Stimulated activated CD4-positive, alpha-beta T cell treated with anti-CD3 and anti-CD28 coated beads, Interleukin-15, amount 100 ng/mL, for 1 hour (primary cell): ENCODE measurements at regions not wholly inside any gene's neighbourhood (a gene's known extent, or its start where the extent isn't known, plus 50 kb on each side); places are given as distances from the start of the nearest gene placed in this dataset.
A peak's percentile ranks its signal among the peaks of the same experiment; 100 is the strongest.

Experiments used
- DNase-seq, 2 donors: peaks; one replicate each; pipeline ENCODE4 v3.0.0-alpha.2; 2020; ENCODE audit warnings: low read depth in 1 of 2, low spot score in 1 of 2

GRCh38 chr2:60652832-60653340 is 99.4 kb upstream of the BCL11A start:
- DNase-seq: no peak

GRCh38 chr2:60657673-60658072 is 98.4 kb upstream of the PAPOLG start:
- DNase-seq: no peak

GRCh38 chr2:60659026-60659425 is 97.0 kb upstream of the PAPOLG start:
- no peak for DNase-seq

- DNase-seq: no peak
Observed at GRCh38 chr2:60661073-60661738, 94.9 kb upstream of the PAPOLG start.

GRCh38 chr2:60662781-60663180 is 93.3 kb upstream of the PAPOLG start:
- no peak for DNase-seq

GRCh38 chr2:60671966-60672365 is 84.1 kb upstream of the PAPOLG start:
- no peak for DNase-seq

GRCh38 chr2:60674524-60675165 is 81.4 kb upstream of the PAPOLG start:
- peak; percentile 51 to 70 for DNase-seq

GRCh38 chr2:60675301-60675700 is 80.8 kb upstream of the PAPOLG start:
- DNase-seq: no peak

GRCh38 chr2:60676706-60677330 is 79.2 kb upstream of the PAPOLG start:
- DNase-seq: no peak

- no peak for DNase-seq
Observed at GRCh38 chr2:60677356-60677755, 78.7 kb upstream of the PAPOLG start.

- DNase-seq: no peak
Observed at GRCh38 chr2:60678551-60678950, 77.5 kb upstream of the PAPOLG start.

- DNase-seq: no peak
Observed at GRCh38 chr2:60679036-60679780, 76.9 kb upstream of the PAPOLG start.

- DNase-seq: no peak
Observed at GRCh38 chr2:60693551-60693950, 62.5 kb upstream of the PAPOLG start.

GRCh38 chr2:60695793-60696192 is 60.3 kb upstream of the PAPOLG start:
- no peak for DNase-seq

- no peak for DNase-seq
Observed at GRCh38 chr2:60699617-60700016, 56.5 kb upstream of the PAPOLG start.

GRCh38 chr2:60706021-60706420 is 50.0 kb upstream of the PAPOLG start:
- DNase-seq: no peak
